Osteoblast (primary cell): ENCODE measurements at regions not wholly inside any gene's neighbourhood (a gene's known extent, or its start where the extent isn't known, plus 50 kb on each side); places are given as distances from the start of the nearest gene placed in this dataset.

Experiments used
- DNase-seq: peaks from one replicate; pipeline ENCODE4 v3.0.0; 2011; ENCODE audit warnings: low spot score, mixed read lengths; ENCODE audit not compliant: insufficient read length; ENCODE audit errors: missing footprints
- H2AFZ ChIP-seq: 2 replicates; pipeline ENCODE4 v1.6.0; 2011; ENCODE audit warnings: mild to moderate bottlenecking, low read length
- H3K27ac ChIP-seq: 2 replicates; pipeline ENCODE4 v1.5.1; 2011; ENCODE audit warnings: mild to moderate bottlenecking, low read depth, low read length, moderate library complexity
- H3K27me3 ChIP-seq: 2 replicates; pipeline ENCODE4 v1.6.0; 2012; ENCODE audit warnings: mild to moderate bottlenecking, control low read depth, inconsistent platforms, low read length, moderate library complexity; ENCODE audit not compliant: insufficient read depth
- H3K36me3 ChIP-seq: 2 replicates; pipeline ENCODE4 v1.5.1; 2011; ENCODE audit warnings: mild to moderate bottlenecking, low read length, control low read depth, moderate library complexity; ENCODE audit not compliant: insufficient read depth
- H3K4me1 ChIP-seq: 2 replicates; pipeline ENCODE4 v1.5.1; 2011; ENCODE audit warnings: mild to moderate bottlenecking, low read length, control low read depth, moderate library complexity; ENCODE audit not compliant: insufficient read depth
- H3K4me2 ChIP-seq: 2 replicates; pipeline ENCODE4 v1.6.0; 2011; ENCODE audit warnings: mild to moderate bottlenecking, low read length; ENCODE audit not compliant: insufficient read depth
- H3K4me3 ChIP-seq: fragments of 200-600 bp; sonication (generic); 3 replicates; pipeline ENCODE4 v1.5.1; 2012; ENCODE audit warnings: mild to moderate bottlenecking, low read length, inconsistent platforms; ENCODE audit not compliant: insufficient read depth
- H3K79me2 ChIP-seq: 2 replicates; pipeline ENCODE4 v1.6.0; 2012; ENCODE audit warnings: mild to moderate bottlenecking, low read length, control low read depth, inconsistent platforms; ENCODE audit not compliant: insufficient read depth
- H3K9me3 ChIP-seq: 2 replicates; pipeline ENCODE4 v1.5.1; 2011; ENCODE audit warnings: low read depth, low read length, control low read depth
- H4K20me1 ChIP-seq: 2 replicates; pipeline ENCODE4 v1.6.0; 2012; ENCODE audit warnings: mild to moderate bottlenecking, low read length, control low read depth; ENCODE audit not compliant: insufficient read depth
- TF ChIP-seq, protein P1 (sequence below): IDR thresholded peaks from 2 replicates; pipeline ENCODE4 v1.5.1; 2011; ENCODE audit warnings: mild to moderate bottlenecking, low read depth, low read length, moderate library complexity; ENCODE audit errors: extremely low read depth

DNA sequence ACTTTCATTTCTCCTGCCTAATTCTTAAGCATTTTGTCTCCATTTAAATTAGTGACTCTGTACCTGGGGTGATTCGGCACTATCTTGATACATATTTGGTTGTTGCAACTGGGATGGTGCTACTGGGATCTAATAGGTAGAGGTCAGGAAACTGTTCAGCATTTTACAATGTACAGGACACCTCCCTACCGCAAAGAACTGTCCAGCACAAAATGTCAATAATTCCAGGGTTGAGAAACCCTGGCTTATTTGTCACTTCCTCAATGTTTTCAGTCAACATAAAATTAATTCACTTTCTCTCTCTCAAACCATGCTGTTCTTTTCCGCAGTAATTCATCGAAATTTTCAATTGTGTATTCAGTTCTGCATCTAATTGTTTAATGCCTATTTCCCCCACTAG, 151.4 kb upstream of the CALCR start:
- peaks cover 15% of the 10 kb centered on the region for H3K27me3 ChIP-seq
- no peak overlapping the region for H2AFZ ChIP-seq
- no peak overlapping the region for H3K4me3 ChIP-seq
- H3K27ac ChIP-seq, result no peak overlapping the region
- H3K36me3 ChIP-seq, result no peaks in the 10 kb centered on the region
- H3K79me2 ChIP-seq, result no peaks in the 10 kb centered on the region
- no peak for DNase-seq
- H3K4me2 ChIP-seq, result no peak overlapping the region
- no peaks in the 10 kb centered on the region for H3K4me1 ChIP-seq
- no peaks in the 10 kb centered on the region for H3K9me3 ChIP-seq
- no peaks in the 10 kb centered on the region for H4K20me1 ChIP-seq
- TF ChIP-seq, protein P1, sequence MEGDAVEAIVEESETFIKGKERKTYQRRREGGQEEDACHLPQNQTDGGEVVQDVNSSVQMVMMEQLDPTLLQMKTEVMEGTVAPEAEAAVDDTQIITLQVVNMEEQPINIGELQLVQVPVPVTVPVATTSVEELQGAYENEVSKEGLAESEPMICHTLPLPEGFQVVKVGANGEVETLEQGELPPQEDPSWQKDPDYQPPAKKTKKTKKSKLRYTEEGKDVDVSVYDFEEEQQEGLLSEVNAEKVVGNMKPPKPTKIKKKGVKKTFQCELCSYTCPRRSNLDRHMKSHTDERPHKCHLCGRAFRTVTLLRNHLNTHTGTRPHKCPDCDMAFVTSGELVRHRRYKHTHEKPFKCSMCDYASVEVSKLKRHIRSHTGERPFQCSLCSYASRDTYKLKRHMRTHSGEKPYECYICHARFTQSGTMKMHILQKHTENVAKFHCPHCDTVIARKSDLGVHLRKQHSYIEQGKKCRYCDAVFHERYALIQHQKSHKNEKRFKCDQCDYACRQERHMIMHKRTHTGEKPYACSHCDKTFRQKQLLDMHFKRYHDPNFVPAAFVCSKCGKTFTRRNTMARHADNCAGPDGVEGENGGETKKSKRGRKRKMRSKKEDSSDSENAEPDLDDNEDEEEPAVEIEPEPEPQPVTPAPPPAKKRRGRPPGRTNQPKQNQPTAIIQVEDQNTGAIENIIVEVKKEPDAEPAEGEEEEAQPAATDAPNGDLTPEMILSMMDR, result no peak

DNA sequence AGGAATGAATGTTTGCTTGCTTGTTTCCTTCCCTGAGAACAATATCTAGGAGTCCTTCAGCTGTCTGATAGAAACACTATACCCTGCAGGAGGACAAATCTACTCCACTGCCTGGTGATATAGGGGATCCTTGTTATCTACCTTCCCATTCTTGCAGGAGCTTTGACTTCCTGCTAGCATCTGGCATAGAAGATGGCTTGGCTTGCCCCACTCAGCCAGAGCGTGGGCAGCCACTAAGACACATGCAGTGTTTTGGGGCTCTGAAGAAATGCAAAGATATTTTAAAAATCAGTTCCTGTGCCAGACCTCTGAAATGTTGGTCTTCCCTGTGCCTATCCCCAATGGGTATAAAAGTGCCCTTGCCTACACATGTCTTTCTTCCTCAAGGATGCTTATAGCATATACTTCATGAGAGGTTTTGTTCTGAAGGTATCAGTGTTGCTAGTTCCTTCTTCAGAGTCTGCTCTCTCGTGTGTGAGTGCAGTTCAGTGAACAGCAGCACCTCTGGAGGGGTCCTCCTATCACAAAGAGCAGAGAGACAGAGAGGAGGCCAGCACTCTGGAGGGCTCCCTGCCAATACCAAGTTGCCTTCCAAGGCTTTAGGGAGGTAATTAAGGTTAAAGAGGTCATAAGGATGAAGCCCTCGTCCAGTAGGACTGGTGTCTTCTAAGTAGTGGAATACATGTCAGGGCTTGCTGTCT, 149.1 kb upstream of the CALCR start:
- H3K27me3 ChIP-seq, result peaks cover 11% of the 10 kb centered on the region
- H3K79me2 ChIP-seq, result no peaks in the 10 kb centered on the region
- TF ChIP-seq, protein P1, result no peak
- no peak overlapping the region for H3K27ac ChIP-seq
- no peak overlapping the region for H3K4me2 ChIP-seq
- no peak overlapping the region for H3K4me3 ChIP-seq
- H3K4me1 ChIP-seq, result peaks cover 10% of the 10 kb centered on the region
- H3K9me3 ChIP-seq, result no peaks in the 10 kb centered on the region
- no peaks in the 10 kb centered on the region for H3K36me3 ChIP-seq
- no peak overlapping the region for H2AFZ ChIP-seq
- no peaks in the 10 kb centered on the region for H4K20me1 ChIP-seq
- DNase-seq, result no peak

DNA sequence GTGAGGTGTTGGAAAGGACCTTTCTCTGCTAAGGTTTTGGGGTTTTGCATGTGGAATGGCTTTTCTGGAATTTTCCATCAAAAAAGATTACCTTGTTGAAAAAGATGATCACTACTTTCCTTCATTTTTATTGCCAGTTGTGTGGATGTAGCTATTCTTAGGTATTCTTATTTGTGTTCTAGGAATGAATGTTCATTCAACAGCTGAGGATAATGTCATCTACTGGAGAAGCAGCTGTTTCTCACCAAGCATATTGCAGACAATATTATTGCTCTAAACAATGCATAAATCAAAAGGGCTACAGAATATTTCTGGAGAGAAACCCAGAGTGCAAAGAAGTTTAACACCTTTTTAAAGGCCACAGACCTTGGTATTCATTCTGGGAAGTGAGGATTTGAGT, 145.6 kb upstream of the CALCR start:
- H2AFZ ChIP-seq, result no peak overlapping the region
- peaks cover 16% of the 10 kb centered on the region for H3K27me3 ChIP-seq
- peaks cover 10% of the 10 kb centered on the region for H3K4me1 ChIP-seq
- H3K27ac ChIP-seq, result no peak overlapping the region
- H3K36me3 ChIP-seq, result no peaks in the 10 kb centered on the region
- no peak overlapping the region for H3K4me2 ChIP-seq
- no peaks in the 10 kb centered on the region for H4K20me1 ChIP-seq
- no peaks in the 10 kb centered on the region for H3K79me2 ChIP-seq
- TF ChIP-seq, protein P1, result no peak
- no peak overlapping the region for H3K4me3 ChIP-seq
- peak; percentile 78 for DNase-seq
- no peaks in the 10 kb centered on the region for H3K9me3 ChIP-seq

DNA sequence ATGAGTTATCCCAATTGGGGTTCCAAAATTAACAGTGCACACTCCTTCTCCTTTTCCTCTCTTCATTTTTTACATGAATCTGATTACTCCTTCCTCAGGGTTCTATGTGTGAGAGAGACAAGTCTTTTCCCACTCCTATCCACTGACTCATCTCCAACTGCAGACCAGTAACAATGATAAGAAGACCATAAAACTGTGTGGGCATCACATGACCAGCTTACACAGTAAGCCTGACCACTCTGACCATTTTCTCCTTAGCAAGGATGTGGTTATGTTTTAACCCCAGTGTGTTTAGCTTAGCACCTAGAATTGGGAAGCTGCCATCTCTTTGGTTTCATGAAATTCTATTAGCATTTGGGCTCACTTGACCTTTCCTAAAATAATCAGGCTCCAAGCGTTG, 145.0 kb upstream of the CALCR start:
- DNase-seq, result peak; percentile 2
- peaks cover 20% of the 10 kb centered on the region for H3K27me3 ChIP-seq
- TF ChIP-seq, protein P1, result no peak
- no peak overlapping the region for H3K4me2 ChIP-seq
- peaks cover 10% of the 10 kb centered on the region for H3K4me1 ChIP-seq
- H3K27ac ChIP-seq, result no peak overlapping the region
- no peaks in the 10 kb centered on the region for H3K79me2 ChIP-seq
- H3K36me3 ChIP-seq, result no peaks in the 10 kb centered on the region
- no peak overlapping the region for H3K4me3 ChIP-seq
- H2AFZ ChIP-seq, result no peak overlapping the region
- no peaks in the 10 kb centered on the region for H4K20me1 ChIP-seq
- no peaks in the 10 kb centered on the region for H3K9me3 ChIP-seq
